ENCODE measurements at regions not wholly inside any gene's neighbourhood (a gene's known extent, or its start where the extent isn't known, plus 50 kb on each side); places are given as distances from the start of the nearest gene placed in this dataset.

GRCh38 chr13:73549717-73550116, 490.9 kb downstream of the KLF5 start:
- H3K27me3 ChIP-seq (replicated peaks in 1 of 2; ENCODE audit: control insufficient read depth in 2 of 2, extremely low read depth in 1 of 2, insufficient read depth in 2 of 2, low read length in 1 of 2): no peaks in the 10 kb centered on the region
- peaks cover 0 to 6% of the 10 kb centered on the region in 2 donors for H3K27me3 Mint-ChIP-seq
- H3K27ac Mint-ChIP-seq: no peak overlapping the region
- POLR2A ChIA-PET: interaction anchor here in 1 of 2 donors (0.6 kb wide), 1 partner anchor 61 kb away, joined by 3 read pairs; no protein-coding TSS in a partner anchor
- DNase-seq (no peak), ATAC-seq (replicated peaks in 1 of 4) (no peak)
- peaks cover 0 to 6% (median 0%) of the 10 kb centered on the region in 3 donors for H3K9me3 Mint-ChIP-seq
- H3K4me3 ChIP-seq (ENCODE audit: control insufficient read depth in 1 of 2, extremely low read depth in 1 of 2, low read length in 1 of 2): no peak overlapping the region
- no peaks in the 10 kb centered on the region for H3K36me3 Mint-ChIP-seq
- H3K4me1 Mint-ChIP-seq: no peaks in the 10 kb centered on the region
- CTCF ChIA-PET: interaction anchor here in 1 of 2 donors (0.6 kb wide), 1 partner anchor 12 kb away, joined by 4 read pairs; no protein-coding TSS in a partner anchor
- no peak overlapping the region for H3K4me3 Mint-ChIP-seq
- WGBS (ENCODE audit: insufficient coverage): 100% methylated on average over 1 of the region's 3 CpGs
- H3K36me3 ChIP-seq (ENCODE audit: control insufficient read depth in 2 of 2, extremely low read depth in 1 of 2, insufficient read depth in 1 of 2, low read length in 1 of 2): no peaks in the 10 kb centered on the region
- no peaks in the 10 kb centered on the region for H3K9me3 ChIP-seq
- H3K27ac ChIP-seq (ENCODE audit: low read length): no peak overlapping the region
- H3K4me1 ChIP-seq (ENCODE audit: control insufficient read depth in 1 of 2, extremely low read depth in 1 of 2, insufficient read depth in 2 of 2, low read length in 2 of 2): no peaks in the 10 kb centered on the region

GRCh38 chr13:73548449-73548848, 489.6 kb downstream of the KLF5 start:
- DNase-seq (no peak), ATAC-seq (replicated peaks in 1 of 4) (no peak)
- Histone ChIP-seq H3K36me3 (ENCODE audit: control insufficient read depth in 2 of 2, extremely low read depth in 1 of 2, insufficient read depth in 1 of 2, low read length in 1 of 2) (no peaks in the 10 kb centered on the region), H3K4me1 (ENCODE audit: control insufficient read depth in 1 of 2, extremely low read depth in 1 of 2, insufficient read depth in 2 of 2, low read length in 2 of 2) (no peaks in the 10 kb centered on the region), H3K27me3 (replicated peaks in 1 of 2; ENCODE audit: control insufficient read depth in 2 of 2, extremely low read depth in 1 of 2, insufficient read depth in 2 of 2, low read length in 1 of 2) (no peaks in the 10 kb centered on the region), H3K4me3 (ENCODE audit: control insufficient read depth in 1 of 2, extremely low read depth in 1 of 2, low read length in 1 of 2) (no peak overlapping the region), H3K9me3 (no peaks in the 10 kb centered on the region), H3K27ac (ENCODE audit: low read length) (no peak overlapping the region)
- H3K27ac Mint-ChIP-seq: no peak overlapping the region
- CTCF ChIA-PET: interaction anchor here in 1 of 2 donors (0.6 kb wide), 1 partner anchor 742 kb away, joined by 3 read pairs; no protein-coding TSS in a partner anchor
- H3K9me3 Mint-ChIP-seq: no peaks in the 10 kb centered on the region
- POLR2A ChIA-PET: no interaction called here
- H3K4me3 Mint-ChIP-seq: no peak overlapping the region
- H3K4me1 Mint-ChIP-seq: no peaks in the 10 kb centered on the region
- H3K36me3 Mint-ChIP-seq: no peaks in the 10 kb centered on the region
- no CpG with 5 or more reads among the region's 2 CpGs for WGBS (ENCODE audit: insufficient coverage)
- peaks cover 0 to 6% of the 10 kb centered on the region in 2 donors for H3K27me3 Mint-ChIP-seq

- POLR2A ChIA-PET: no interaction called here
- no peak overlapping the region for H3K27ac ChIP-seq (ENCODE audit: low read length)
- no peak overlapping the region for H3K4me3 ChIP-seq (ENCODE audit: control insufficient read depth in 1 of 2, extremely low read depth in 1 of 2, low read length in 1 of 2)
- DNase-seq (no peak), ATAC-seq (replicated peaks in 1 of 4) (no peak)
- Mint-ChIP-seq H3K36me3 (no peaks in the 10 kb centered on the region), H3K9me3 (no peaks in the 10 kb centered on the region), H3K27ac (no peak overlapping the region), H3K4me1 (no peaks in the 10 kb centered on the region), H3K27me3 (peaks cover 0 to 5% of the 10 kb centered on the region in 2 donors), H3K4me3 (no peak overlapping the region)
- CTCF ChIA-PET: no interaction called here
- H3K36me3 ChIP-seq (ENCODE audit: control insufficient read depth in 2 of 2, extremely low read depth in 1 of 2, insufficient read depth in 1 of 2, low read length in 1 of 2): no peaks in the 10 kb centered on the region
- WGBS (ENCODE audit: insufficient coverage): 67% methylated on average over 1 of the region's 1 CpG
- no peaks in the 10 kb centered on the region for H3K27me3 ChIP-seq (replicated peaks in 1 of 2; ENCODE audit: control insufficient read depth in 2 of 2, extremely low read depth in 1 of 2, insufficient read depth in 2 of 2, low read length in 1 of 2)
- H3K4me1 ChIP-seq (ENCODE audit: control insufficient read depth in 1 of 2, extremely low read depth in 1 of 2, insufficient read depth in 2 of 2, low read length in 2 of 2): no peaks in the 10 kb centered on the region
- H3K9me3 ChIP-seq: no peaks in the 10 kb centered on the region
Measured at GRCh38 chr13:73547239-73547638, 488.4 kb downstream of the KLF5 start.

GRCh38 chr13:73544175-73544574, 485.4 kb downstream of the KLF5 start:
- Histone ChIP-seq H3K27me3 (replicated peaks in 1 of 2; ENCODE audit: control insufficient read depth in 2 of 2, extremely low read depth in 1 of 2, insufficient read depth in 2 of 2, low read length in 1 of 2) (no peaks in the 10 kb centered on the region), H3K9me3 (no peaks in the 10 kb centered on the region), H3K4me3 (ENCODE audit: control insufficient read depth in 1 of 2, extremely low read depth in 1 of 2, low read length in 1 of 2) (no peak overlapping the region), H3K4me1 (ENCODE audit: control insufficient read depth in 1 of 2, extremely low read depth in 1 of 2, insufficient read depth in 2 of 2, low read length in 2 of 2) (no peaks in the 10 kb centered on the region), H3K36me3 (ENCODE audit: control insufficient read depth in 2 of 2, extremely low read depth in 1 of 2, insufficient read depth in 1 of 2, low read length in 1 of 2) (no peaks in the 10 kb centered on the region), H3K27ac (ENCODE audit: low read length) (no peak overlapping the region)
- WGBS (ENCODE audit: insufficient coverage): no CpG with 5 or more reads among the region's 1 CpG
- Mint-ChIP-seq H3K36me3 (no peaks in the 10 kb centered on the region), H3K27me3 (no peaks in the 10 kb centered on the region), H3K4me3 (no peak overlapping the region), H3K4me1 (no peaks in the 10 kb centered on the region), H3K27ac (no peak overlapping the region), H3K9me3 (no peaks in the 10 kb centered on the region)
- ChIA-PET CTCF (interaction anchor here in 1 of 2 donors (0.5 to 0.7 kb wide), 2 partner anchors 56 to 1008 kb away, joined by 3 read pairs; no protein-coding TSS in a partner anchor), POLR2A (no interaction called here)
- ATAC-seq (replicated peaks in 1 of 4) (no peak), DNase-seq (no peak)

- Histone ChIP-seq H3K27me3 (replicated peaks in 1 of 2; ENCODE audit: control insufficient read depth in 2 of 2, extremely low read depth in 1 of 2, insufficient read depth in 2 of 2, low read length in 1 of 2) (no peaks in the 10 kb centered on the region), H3K36me3 (ENCODE audit: control insufficient read depth in 2 of 2, extremely low read depth in 1 of 2, insufficient read depth in 1 of 2, low read length in 1 of 2) (no peaks in the 10 kb centered on the region), H3K27ac (ENCODE audit: low read length) (no peak overlapping the region), H3K4me1 (ENCODE audit: control insufficient read depth in 1 of 2, extremely low read depth in 1 of 2, insufficient read depth in 2 of 2, low read length in 2 of 2) (no peaks in the 10 kb centered on the region), H3K4me3 (ENCODE audit: control insufficient read depth in 1 of 2, extremely low read depth in 1 of 2, low read length in 1 of 2) (no peak overlapping the region), H3K9me3 (no peaks in the 10 kb centered on the region)
- no peaks in the 10 kb centered on the region for H3K36me3 Mint-ChIP-seq
- ChIA-PET POLR2A (interaction anchor here in 1 of 2 donors (0.6 kb wide), 1 partner anchor 318 kb away, joined by 4 read pairs; no protein-coding TSS in a partner anchor), CTCF (no interaction called here)
- no peak overlapping the region for H3K27ac Mint-ChIP-seq
- H3K4me3 Mint-ChIP-seq: no peak overlapping the region
- H3K9me3 Mint-ChIP-seq: no peaks in the 10 kb centered on the region
- ATAC-seq (replicated peaks in 1 of 4) (no peak), DNase-seq (no peak)
- H3K4me1 Mint-ChIP-seq: no peaks in the 10 kb centered on the region
- H3K27me3 Mint-ChIP-seq: no peaks in the 10 kb centered on the region
Measured at GRCh38 chr13:73542446-73542845, 483.6 kb downstream of the KLF5 start.

GRCh38 chr13:73536865-73537264, 478.1 kb downstream of the KLF5 start:
- no peaks in the 10 kb centered on the region for H3K36me3 ChIP-seq (ENCODE audit: control insufficient read depth in 2 of 2, extremely low read depth in 1 of 2, insufficient read depth in 1 of 2, low read length in 1 of 2)
- no peaks in the 10 kb centered on the region for H3K4me1 ChIP-seq (ENCODE audit: control insufficient read depth in 1 of 2, extremely low read depth in 1 of 2, insufficient read depth in 2 of 2, low read length in 2 of 2)
- no peak overlapping the region for H3K4me3 ChIP-seq (ENCODE audit: control insufficient read depth in 1 of 2, extremely low read depth in 1 of 2, low read length in 1 of 2)
- Mint-ChIP-seq H3K9me3 (peaks cover 0 to 4% (median 3%) of the 10 kb centered on the region in 3 donors), H3K27me3 (no peaks in the 10 kb centered on the region), H3K36me3 (no peaks in the 10 kb centered on the region), H3K4me3 (no peak overlapping the region), H3K27ac (no peak overlapping the region), H3K4me1 (no peaks in the 10 kb centered on the region)
- H3K9me3 ChIP-seq: no peaks in the 10 kb centered on the region
- ChIA-PET POLR2A (no interaction called here), CTCF (no interaction called here)
- no peak for DNase-seq
- H3K27me3 ChIP-seq (replicated peaks in 1 of 2; ENCODE audit: control insufficient read depth in 2 of 2, extremely low read depth in 1 of 2, insufficient read depth in 2 of 2, low read length in 1 of 2): no peaks in the 10 kb centered on the region
- no peak overlapping the region for H3K27ac ChIP-seq (ENCODE audit: low read length)
- ATAC-seq (replicated peaks in 1 of 4): no peak
- no CpG with 5 or more reads among the region's 4 CpGs for WGBS (ENCODE audit: insufficient coverage)

GRCh38 chr13:73535341-73535740, 476.5 kb downstream of the KLF5 start:
- Histone ChIP-seq H3K36me3 (ENCODE audit: control insufficient read depth in 2 of 2, extremely low read depth in 1 of 2, insufficient read depth in 1 of 2, low read length in 1 of 2) (no peaks in the 10 kb centered on the region), H3K4me1 (ENCODE audit: control insufficient read depth in 1 of 2, extremely low read depth in 1 of 2, insufficient read depth in 2 of 2, low read length in 2 of 2) (no peaks in the 10 kb centered on the region), H3K27ac (ENCODE audit: low read length) (no peak overlapping the region), H3K27me3 (replicated peaks in 1 of 2; ENCODE audit: control insufficient read depth in 2 of 2, extremely low read depth in 1 of 2, insufficient read depth in 2 of 2, low read length in 1 of 2) (no peaks in the 10 kb centered on the region), H3K9me3 (no peaks in the 10 kb centered on the region), H3K4me3 (ENCODE audit: control insufficient read depth in 1 of 2, extremely low read depth in 1 of 2, low read length in 1 of 2) (no peak overlapping the region)
- ChIA-PET CTCF (interaction anchor here in 1 of 2 donors (0.6 kb wide), 1 partner anchor 231 kb away, joined by 3 read pairs; no protein-coding TSS in a partner anchor), POLR2A (no interaction called here)
- no peak for ATAC-seq (replicated peaks in 1 of 4)
- Mint-ChIP-seq H3K36me3 (no peaks in the 10 kb centered on the region), H3K4me1 (no peaks in the 10 kb centered on the region), H3K27me3 (no peaks in the 10 kb centered on the region), H3K4me3 (no peak overlapping the region), H3K9me3 (peaks cover 0 to 4% (median 3%) of the 10 kb centered on the region in 3 donors), H3K27ac (no peak overlapping the region)
- no peak for DNase-seq
- 90% methylated on average over 2 of the region's 6 CpGs for WGBS (ENCODE audit: insufficient coverage)

All from T-cell (primary cell).